HEK293 (cell line): ENCODE measurements at regions not wholly inside any gene's neighbourhood (a gene's known extent, or its start where the extent isn't known, plus 50 kb on each side); places are given as distances from the start of the nearest gene placed in this dataset.

Source experiments
- REPIN1 ChIP-seq: fragments of 450-650 bp; formaldehyde crosslinking; IDR thresholded peaks from 2 replicates; pipeline ENCODE4 v1.5.1; 2017; ENCODE audit warnings: missing biosample characterization, missing genetic modification characterization, low read depth
- SP2 ChIP-seq: fragments of 450-650 bp; formaldehyde crosslinking; IDR thresholded peaks from 2 replicates; pipeline ENCODE4 v1.5.1; 2016; ENCODE audit warnings: missing biosample characterization, missing genetic modification characterization
- YY1 ChIP-seq: fragments of 450-650 bp; formaldehyde crosslinking; IDR thresholded peaks from 2 replicates; pipeline ENCODE4 v1.5.1; 2018; ENCODE audit warnings: missing biosample characterization, missing genetic modification characterization
- ZFHX2 ChIP-seq: fragments of 450-650 bp; formaldehyde crosslinking; conservative IDR thresholded peaks from 2 replicates; pipeline ENCODE4 v1.5.1; 2016; ENCODE audit warnings: missing biosample characterization, missing genetic modification characterization
- ZNF114 ChIP-seq: fragments of 450-650 bp; formaldehyde crosslinking; IDR thresholded peaks from 2 replicates; pipeline ENCODE4 v1.5.0; 2017; ENCODE audit warnings: missing biosample characterization, missing genetic modification characterization
- ZNF23 ChIP-seq: fragments of 450-650 bp; formaldehyde crosslinking; IDR thresholded peaks from 2 replicates; pipeline ENCODE4 v1.5.1; 2016; ENCODE audit warnings: missing biosample characterization, missing genetic modification characterization, borderline replicate concordance
- ZNF76 ChIP-seq: fragments of 450-650 bp; formaldehyde crosslinking; IDR thresholded peaks from 2 replicates; pipeline ENCODE4; 2016; ENCODE audit warnings: low read depth, missing biosample characterization, missing genetic modification characterization, borderline replicate concordance
- ZNF776 ChIP-seq: fragments of 450-650 bp; formaldehyde crosslinking; IDR thresholded peaks from 2 replicates; pipeline ENCODE4 v1.5.0; 2017; ENCODE audit warnings: missing biosample characterization, missing genetic modification characterization, borderline replicate concordance
- ZNF830 ChIP-seq: fragments of 450-650 bp; IDR thresholded peaks from 2 replicates; pipeline ENCODE4 v1.5.0; 2018; ENCODE audit warnings: missing biosample characterization, missing genetic modification characterization, low read depth, mild to moderate bottlenecking, moderate library complexity
- ZNF843 ChIP-seq: fragments of 450-650 bp; formaldehyde crosslinking; IDR thresholded peaks from 2 replicates; pipeline ENCODE4 v1.5.1; 2016; ENCODE audit warnings: missing biosample characterization, missing genetic modification characterization
- TF ChIP-seq, protein P1 (sequence below): fragments of 450-650 bp; formaldehyde crosslinking; IDR thresholded peaks from 2 replicates; pipeline ENCODE4 v1.5.1; 2016; ENCODE audit warnings: missing biosample characterization, missing genetic modification characterization
- TF ChIP-seq, protein P2 (sequence below): fragments of 450-650 bp; formaldehyde crosslinking; IDR thresholded peaks from 2 replicates; pipeline ENCODE4 v1.5.1; 2016; ENCODE audit warnings: missing biosample characterization, missing genetic modification characterization
- TF ChIP-seq, protein P3 (sequence below): fragments of 450-650 bp; formaldehyde crosslinking; IDR thresholded peaks from 2 replicates; pipeline ENCODE4 v1.5.1; 2016; ENCODE audit warnings: missing biosample characterization, missing genetic modification characterization

DNA sequence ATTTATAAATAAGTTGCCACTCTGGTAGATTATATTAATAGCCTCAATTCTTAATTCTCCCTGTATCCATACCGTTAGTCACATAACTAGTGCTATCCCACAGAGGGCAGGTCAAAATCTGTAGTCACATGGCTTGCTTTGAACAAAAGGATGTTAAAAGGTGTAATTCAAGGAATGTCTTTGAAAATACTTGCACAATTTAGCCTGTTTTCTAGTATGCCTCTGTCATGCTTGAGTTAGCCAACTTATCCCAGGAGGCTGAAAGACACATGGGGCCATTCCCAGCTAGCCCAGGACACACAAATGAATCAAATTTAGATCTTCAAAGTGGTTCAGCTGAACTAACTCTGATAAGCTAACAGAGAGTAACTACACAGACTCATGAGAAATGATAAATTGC is 758.5 kb upstream of the NEGR1 start:
- TF ChIP-seq ZNF114 = no peak
- TF ChIP-seq, protein P1, sequence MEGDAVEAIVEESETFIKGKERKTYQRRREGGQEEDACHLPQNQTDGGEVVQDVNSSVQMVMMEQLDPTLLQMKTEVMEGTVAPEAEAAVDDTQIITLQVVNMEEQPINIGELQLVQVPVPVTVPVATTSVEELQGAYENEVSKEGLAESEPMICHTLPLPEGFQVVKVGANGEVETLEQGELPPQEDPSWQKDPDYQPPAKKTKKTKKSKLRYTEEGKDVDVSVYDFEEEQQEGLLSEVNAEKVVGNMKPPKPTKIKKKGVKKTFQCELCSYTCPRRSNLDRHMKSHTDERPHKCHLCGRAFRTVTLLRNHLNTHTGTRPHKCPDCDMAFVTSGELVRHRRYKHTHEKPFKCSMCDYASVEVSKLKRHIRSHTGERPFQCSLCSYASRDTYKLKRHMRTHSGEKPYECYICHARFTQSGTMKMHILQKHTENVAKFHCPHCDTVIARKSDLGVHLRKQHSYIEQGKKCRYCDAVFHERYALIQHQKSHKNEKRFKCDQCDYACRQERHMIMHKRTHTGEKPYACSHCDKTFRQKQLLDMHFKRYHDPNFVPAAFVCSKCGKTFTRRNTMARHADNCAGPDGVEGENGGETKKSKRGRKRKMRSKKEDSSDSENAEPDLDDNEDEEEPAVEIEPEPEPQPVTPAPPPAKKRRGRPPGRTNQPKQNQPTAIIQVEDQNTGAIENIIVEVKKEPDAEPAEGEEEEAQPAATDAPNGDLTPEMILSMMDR (tag by site-specific recombination) = no peak
- TF ChIP-seq, protein P2, sequence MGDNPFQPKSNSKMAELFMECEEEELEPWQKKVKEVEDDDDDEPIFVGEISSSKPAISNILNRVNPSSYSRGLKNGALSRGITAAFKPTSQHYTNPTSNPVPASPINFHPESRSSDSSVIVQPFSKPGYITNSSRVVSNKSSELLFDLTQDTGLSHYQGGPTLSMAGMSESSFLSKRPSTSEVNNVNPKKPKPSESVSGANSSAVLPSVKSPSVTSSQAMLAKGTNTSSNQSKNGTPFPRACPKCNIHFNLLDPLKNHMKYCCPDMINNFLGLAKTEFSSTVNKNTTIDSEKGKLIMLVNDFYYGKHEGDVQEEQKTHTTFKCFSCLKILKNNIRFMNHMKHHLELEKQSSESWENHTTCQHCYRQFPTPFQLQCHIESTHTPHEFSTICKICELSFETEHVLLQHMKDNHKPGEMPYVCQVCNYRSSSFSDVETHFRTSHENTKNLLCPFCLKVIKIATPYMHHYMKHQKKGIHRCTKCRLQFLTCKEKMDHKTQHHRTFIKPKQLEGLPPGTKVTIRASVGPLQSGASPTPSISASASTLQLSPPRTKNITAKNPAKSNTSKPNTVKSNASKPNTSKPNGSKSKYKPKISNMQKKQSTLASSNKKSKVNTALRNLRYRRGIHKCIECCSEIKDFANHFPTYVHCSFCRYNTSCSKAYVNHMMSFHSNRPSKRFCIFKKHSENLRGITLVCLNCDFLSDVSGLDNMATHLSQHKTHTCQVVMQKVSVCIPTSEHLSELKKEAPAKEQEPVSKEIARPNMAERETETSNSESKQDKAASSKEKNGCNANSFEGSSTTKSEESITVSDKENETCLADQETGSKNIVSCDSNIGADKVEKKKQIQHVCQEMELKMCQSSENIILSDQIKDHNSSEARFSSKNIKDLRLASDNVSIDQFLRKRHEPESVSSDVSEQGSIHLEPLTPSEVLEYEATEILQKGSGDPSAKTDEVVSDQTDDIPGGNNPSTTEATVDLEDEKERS (tag by site-specific recombination) = no peak
- no peak for TF ChIP-seq ZNF830 (tag by site-specific recombination)
- no peak for TF ChIP-seq ZNF23 (tag by site-specific recombination)
- TF ChIP-seq ZNF776 (tag by site-specific recombination) = no peak
- TF ChIP-seq, protein P3, sequence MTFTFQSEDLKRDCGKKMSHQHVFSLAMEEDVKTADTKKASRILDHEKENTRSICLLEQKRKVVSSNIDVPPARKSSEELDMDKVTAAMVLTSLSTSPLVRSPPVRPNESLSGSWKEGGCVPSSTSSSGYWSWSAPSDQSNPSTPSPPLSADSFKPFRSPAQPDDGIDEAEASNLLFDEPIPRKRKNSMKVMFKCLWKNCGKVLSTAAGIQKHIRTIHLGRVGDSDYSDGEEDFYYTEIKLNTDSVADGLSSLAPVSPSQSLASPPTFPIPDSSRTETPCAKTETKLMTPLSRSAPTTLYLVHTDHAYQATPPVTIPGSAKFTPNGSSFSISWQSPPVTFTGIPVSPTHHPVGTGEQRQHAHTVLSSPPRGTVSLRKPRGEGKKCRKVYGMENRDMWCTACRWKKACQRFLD (tag by site-specific recombination) = no peak
- TF ChIP-seq YY1 (tag by site-specific recombination) = no peak
- TF ChIP-seq ZNF76 = no peak
- no peak for TF ChIP-seq ZNF843 (tag by site-specific recombination)
- TF ChIP-seq SP2 (tag by site-specific recombination) = no peak
- TF ChIP-seq REPIN1 (tag by site-specific recombination) = no peak
- TF ChIP-seq ZFHX2 (tag by site-specific recombination) = no peak
